Activated CD8-positive, alpha-beta memory T cell treated with anti-CD3 and anti-CD28 coated beads, Interleukin-2, amount 10 ng/mL, durations not matched to agents 7 days and 5 days (primary cell): ENCODE measurements at regions not wholly inside any gene's neighbourhood (a gene's known extent, or its start where the extent isn't known, plus 50 kb on each side); places are given as distances from the start of the nearest gene placed in this dataset.

Experiments used
- ATAC-seq: fragments of 150-1000 bp; cut with Tn5 transposase; one replicate; pipeline ENCODE4 v1.10.0; 2021; ENCODE audit warnings: moderate library complexity
- CTCF ChIA-PET: fragments of 350-600 bp; sonication (Branson Sonifier 250); formaldehyde crosslinking; loops from one replicate; lab custom pipeline; 2021; ENCODE audit warnings: antibody characterized with exemption; lab: Charles Lee
- DNase-seq: peaks from one replicate; pipeline ENCODE4 v3.0.0-alpha.2; 2020
- H3K27ac Mint-ChIP-seq: one replicate; pipeline ENCODE4 v1.8.0; 2021; ENCODE audit warnings: mild to moderate bottlenecking, mixed read lengths
- H3K27me3 Mint-ChIP-seq: one replicate; pipeline ENCODE4 v1.8.0; 2021; ENCODE audit warnings: mixed read lengths
- H3K36me3 Mint-ChIP-seq: one replicate; pipeline ENCODE4 v1.8.0; 2021; ENCODE audit warnings: mild to moderate bottlenecking, mixed read lengths
- H3K4me1 Mint-ChIP-seq: one replicate; pipeline ENCODE4 v1.8.0; 2021; ENCODE audit warnings: mixed read lengths
- H3K4me3 Mint-ChIP-seq: one replicate; pipeline ENCODE4 v1.8.0; 2021; ENCODE audit warnings: mild to moderate bottlenecking, moderate library complexity, mixed read lengths
- H3K9me3 Mint-ChIP-seq: one replicate; pipeline ENCODE4 v1.8.0; 2022; ENCODE audit warnings: low read depth, mixed read lengths

- Mint-ChIP-seq H3K36me3 (no peaks in the 10 kb centered on the region), H3K4me3 (no peak overlapping the region), H3K9me3 (no peaks in the 10 kb centered on the region), H3K4me1 (no peaks in the 10 kb centered on the region), H3K27me3 (no peaks in the 10 kb centered on the region), H3K27ac (no peak overlapping the region)
- CTCF ChIA-PET: no interaction called here
- ATAC-seq (no peak), DNase-seq (no peak)
These were observed 150.1 kb downstream of the SLC7A11 start for GRCh38 chr4:138092060-138092459.

- Mint-ChIP-seq H3K4me1 (no peaks in the 10 kb centered on the region), H3K36me3 (no peaks in the 10 kb centered on the region), H3K27ac (no peak overlapping the region), H3K9me3 (no peaks in the 10 kb centered on the region), H3K4me3 (no peak overlapping the region), H3K27me3 (no peaks in the 10 kb centered on the region)
- CTCF ChIA-PET: interaction anchor here (1.1 to 1.8 kb wide), 7 partner anchors 11 to 590 kb away, joined by 3 to 7 read pairs (median 4); no protein-coding TSS in a partner anchor
- ATAC-seq (no peak), DNase-seq (no peak)
These were observed 151.1 kb downstream of the SLC7A11 start for GRCh38 chr4:138090918-138091676.

GRCh38 chr4:138090150-138090917, 151.8 kb downstream of the SLC7A11 start:
- H3K36me3 Mint-ChIP-seq: no peaks in the 10 kb centered on the region
- CTCF ChIA-PET: interaction anchor here (0.7 to 1.8 kb wide), 9 partner anchors 11 to 591 kb away, joined by 3 to 7 read pairs (median 4); no protein-coding TSS in a partner anchor

GRCh38 chr4:138088449-138089208, 153.5 kb downstream of the SLC7A11 start:
- Mint-ChIP-seq H3K27ac (no peak overlapping the region), H3K4me1 (no peaks in the 10 kb centered on the region), H3K36me3 (no peaks in the 10 kb centered on the region), H3K27me3 (no peaks in the 10 kb centered on the region), H3K4me3 (no peak overlapping the region), H3K9me3 (no peaks in the 10 kb centered on the region)
- ATAC-seq: no peak
- DNase-seq: no peak
- CTCF ChIA-PET: no interaction called here

More at GRCh38 chr4:138090150-138090917, 151.8 kb downstream of the SLC7A11 start:
- Mint-ChIP-seq H3K27ac (no peak overlapping the region), H3K9me3 (no peaks in the 10 kb centered on the region), H3K27me3 (no peaks in the 10 kb centered on the region), H3K4me3 (no peak overlapping the region), H3K4me1 (no peaks in the 10 kb centered on the region)
- ATAC-seq (no peak), DNase-seq (no peak)

- Mint-ChIP-seq H3K9me3 (no peaks in the 10 kb centered on the region), H3K4me1 (no peaks in the 10 kb centered on the region), H3K4me3 (no peak overlapping the region), H3K27ac (no peak overlapping the region), H3K36me3 (no peaks in the 10 kb centered on the region), H3K27me3 (no peaks in the 10 kb centered on the region)
- no peak for ATAC-seq
- CTCF ChIA-PET: no interaction called here
- DNase-seq: no peak
These were observed 155.0 kb downstream of the SLC7A11 start for GRCh38 chr4:138087066-138087719.

GRCh38 chr4:138086611-138087041, 155.5 kb downstream of the SLC7A11 start:
- H3K9me3 Mint-ChIP-seq: no peaks in the 10 kb centered on the region
- H3K4me3 Mint-ChIP-seq: no peak overlapping the region
- CTCF ChIA-PET: no interaction called here
- DNase-seq: no peak
- no peaks in the 10 kb centered on the region for H3K27me3 Mint-ChIP-seq
- no peak for ATAC-seq
- H3K4me1 Mint-ChIP-seq: no peaks in the 10 kb centered on the region
- no peaks in the 10 kb centered on the region for H3K36me3 Mint-ChIP-seq
- no peak overlapping the region for H3K27ac Mint-ChIP-seq

- Mint-ChIP-seq H3K9me3 (no peaks in the 10 kb centered on the region), H3K4me1 (no peaks in the 10 kb centered on the region), H3K27ac (no peak overlapping the region), H3K27me3 (no peaks in the 10 kb centered on the region), H3K4me3 (no peak overlapping the region), H3K36me3 (no peaks in the 10 kb centered on the region)
- DNase-seq (no peak), ATAC-seq (no peak)
- CTCF ChIA-PET: no interaction called here
These were observed 156.3 kb downstream of the SLC7A11 start for GRCh38 chr4:138085736-138086305.

- CTCF ChIA-PET: interaction anchor here (1.7 kb wide), 1 partner anchor 11 kb away, joined by 4 read pairs; no protein-coding TSS in a partner anchor
- no peak for ATAC-seq
- no peaks in the 10 kb centered on the region for H3K36me3 Mint-ChIP-seq
- DNase-seq: no peak
- H3K4me1 Mint-ChIP-seq: no peaks in the 10 kb centered on the region
- H3K27ac Mint-ChIP-seq: no peak overlapping the region
- H3K4me3 Mint-ChIP-seq: no peak overlapping the region
- no peaks in the 10 kb centered on the region for H3K27me3 Mint-ChIP-seq
- no peaks in the 10 kb centered on the region for H3K9me3 Mint-ChIP-seq
These were observed 163.2 kb downstream of the SLC7A11 start for GRCh38 chr4:138078751-138079520.

GRCh38 chr4:138078253-138078652, 163.9 kb downstream of the SLC7A11 start:
- ATAC-seq (no peak), DNase-seq (no peak)
- Mint-ChIP-seq H3K27ac (no peak overlapping the region), H3K9me3 (no peaks in the 10 kb centered on the region), H3K27me3 (no peaks in the 10 kb centered on the region), H3K4me3 (no peak overlapping the region), H3K4me1 (no peaks in the 10 kb centered on the region), H3K36me3 (no peaks in the 10 kb centered on the region)
- CTCF ChIA-PET: no interaction called here

GRCh38 chr4:138076561-138076960, 165.6 kb downstream of the SLC7A11 start:
- Mint-ChIP-seq H3K36me3 (no peaks in the 10 kb centered on the region), H3K4me3 (no peak overlapping the region), H3K9me3 (no peaks in the 10 kb centered on the region), H3K27ac (no peak overlapping the region), H3K27me3 (no peaks in the 10 kb centered on the region), H3K4me1 (no peaks in the 10 kb centered on the region)
- CTCF ChIA-PET: no interaction called here
- ATAC-seq (no peak), DNase-seq (no peak)

GRCh38 chr4:138070816-138071215, 171.3 kb downstream of the SLC7A11 start:
- peaks cover 2% of the 10 kb centered on the region for H3K9me3 Mint-ChIP-seq
- no peak for DNase-seq
- CTCF ChIA-PET: no interaction called here

GRCh38 chr4:138063581-138063980, 178.6 kb downstream of the SLC7A11 start:
- ATAC-seq (no peak), DNase-seq (no peak)
- CTCF ChIA-PET: no interaction called here
- H3K4me1 Mint-ChIP-seq: no peaks in the 10 kb centered on the region
- H3K27me3 Mint-ChIP-seq: no peaks in the 10 kb centered on the region
- H3K4me3 Mint-ChIP-seq: no peak overlapping the region
- no peaks in the 10 kb centered on the region for H3K36me3 Mint-ChIP-seq
- H3K27ac Mint-ChIP-seq: no peak overlapping the region
- H3K9me3 Mint-ChIP-seq: peaks cover 6% of the 10 kb centered on the region

More at GRCh38 chr4:138070816-138071215, 171.3 kb downstream of the SLC7A11 start:
- no peak for ATAC-seq
- Mint-ChIP-seq H3K4me3 (no peak overlapping the region), H3K36me3 (no peaks in the 10 kb centered on the region), H3K27me3 (no peaks in the 10 kb centered on the region), H3K27ac (no peak overlapping the region), H3K4me1 (no peaks in the 10 kb centered on the region)
